ENCODE measurements at regions not wholly inside any gene's neighbourhood (a gene's known extent, or its start where the extent isn't known, plus 50 kb on each side); places are given as distances from the start of the nearest gene placed in this dataset.

GRCh38 chr14:89586258-89587135, 169.5 kb upstream of the FOXN3 start:
- TF ChIP-seq TFE3 (CRISPR knock-in tag; IDR thresholded peaks at IDR 0.05) (0 out of 2 replicates have a peak, but pooled peaks have one; percentile 1), NR3C1 (CRISPR knock-in tag; IDR thresholded peaks at IDR 0.05) (no peak)
- H3K4me2 ChIP-seq (ENCODE audit: insufficient read depth, low read length): no peak overlapping the region
- in situ Hi-C loops (cut with MboI): no loop called here
- intact Hi-C loops (cut with micrococcal nuclease): no loop called here
- H3K4me3 ChIP-seq: no peak overlapping the region
- ChIA-PET POLR2A (no interaction called here), CTCF (ENCODE audit: low intra/inter-chr PET ratio) (no interaction called here)
- ATAC-seq (no peak), DNase-seq (ENCODE audit: extremely low read depth in 1 of 4, low spot score in 3 of 4) (no peak), FAIRE-seq (no peak)
- BruUV-seq (replicated peaks): no TSS peak
- no peaks in the 10 kb centered on the region for H3K27me3 ChIP-seq (ENCODE audit: control insufficient read depth in 2 of 2, insufficient read depth in 2 of 2, low read length in 2 of 2)
- H3K9ac ChIP-seq (ENCODE audit: insufficient read depth in 1 of 2, low read depth in 2 of 2, low read length in 2 of 2): no peak overlapping the region
- H3K27ac ChIP-seq (ENCODE audit: extremely low read depth, low read depth, low read length): no peak overlapping the region
- no peaks in the 10 kb centered on the region for H3K9me1 ChIP-seq (ENCODE audit: control insufficient read depth, insufficient read depth, low read length)
- H2AFZ ChIP-seq (ENCODE audit: low read depth, low read length): no peak overlapping the region
- WGBS (ENCODE audit: insufficient coverage, low coverage, missing lambda C conversion rate): 0% methylated on average over 5 of the region's 5 CpGs
- no peaks in the 10 kb centered on the region for H3K4me1 ChIP-seq (replicated peaks in 1 of 2; ENCODE audit: control insufficient read depth in 2 of 2, insufficient read depth in 2 of 2, low read length in 2 of 2)
- no peaks in the 10 kb centered on the region for H3K36me3 ChIP-seq (ENCODE audit: control insufficient read depth, insufficient read depth, low read length)
- no peaks in the 10 kb centered on the region for H3K9me3 ChIP-seq (replicated peaks; ENCODE audit: control insufficient read depth, insufficient read depth, low read depth, low read length)
- H4K20me1 ChIP-seq (replicated peaks; ENCODE audit: control insufficient read depth, insufficient read depth, low read length): no peaks in the 10 kb centered on the region
- H3K79me2 ChIP-seq (ENCODE audit: control insufficient read depth, insufficient read depth, low read length): no peaks in the 10 kb centered on the region

GRCh38 chr14:89578156-89578555, 161.1 kb upstream of the FOXN3 start:
- Histone ChIP-seq H4K20me1 (replicated peaks; ENCODE audit: control insufficient read depth, insufficient read depth, low read length) (no peaks in the 10 kb centered on the region), H3K9ac (ENCODE audit: insufficient read depth in 1 of 2, low read depth in 2 of 2, low read length in 2 of 2) (no peak overlapping the region), H2AFZ (ENCODE audit: low read depth, low read length) (no peak overlapping the region), H3K4me1 (replicated peaks in 1 of 2; ENCODE audit: control insufficient read depth in 2 of 2, insufficient read depth in 2 of 2, low read length in 2 of 2) (no peaks in the 10 kb centered on the region), H3K27me3 (ENCODE audit: control insufficient read depth in 2 of 2, insufficient read depth in 2 of 2, low read length in 2 of 2) (no peaks in the 10 kb centered on the region), H3K4me2 (ENCODE audit: insufficient read depth, low read length) (no peak overlapping the region), H3K27ac (ENCODE audit: extremely low read depth, low read depth, low read length) (no peak overlapping the region), H3K79me2 (ENCODE audit: control insufficient read depth, insufficient read depth, low read length) (no peaks in the 10 kb centered on the region), H3K4me3 (no peak overlapping the region), H3K9me1 (ENCODE audit: control insufficient read depth, insufficient read depth, low read length) (no peaks in the 10 kb centered on the region), H3K9me3 (replicated peaks; ENCODE audit: control insufficient read depth, insufficient read depth, low read depth, low read length) (no peaks in the 10 kb centered on the region), H3K36me3 (ENCODE audit: control insufficient read depth, insufficient read depth, low read length) (no peaks in the 10 kb centered on the region)
- WGBS (ENCODE audit: insufficient coverage, low coverage, missing lambda C conversion rate): 0% methylated on average over 4 of the region's 4 CpGs
- ChIA-PET POLR2A (interaction anchor here (0.6 kb wide), 1 partner anchor 88 kb away, joined by 3 read pairs; no protein-coding TSS in a partner anchor), CTCF (ENCODE audit: low intra/inter-chr PET ratio) (no interaction called here)
- no TSS peak for BruUV-seq (replicated peaks)
- FAIRE-seq: no peak
- TF ChIP-seq CBX2 (IDR thresholded peaks at IDR 0.05; ENCODE audit: insufficient read depth, low read length, poor library complexity, severe bottlenecking): no peak
- no peak for TF ChIP-seq BRF1 (IDR thresholded peaks at IDR 0.05; ENCODE audit: borderline replicate concordance, extremely low read depth, insufficient read length)
- TF ChIP-seq ZNF23 (CRISPR knock-in tag; IDR thresholded peaks at IDR 0.05): no peak
- no peak for TF ChIP-seq MAZ (CRISPR knock-in tag; conservative IDR thresholded peaks at IDR 0.05 in 1 of 2, IDR thresholded peaks at IDR 0.05 in 1 of 2)
- TF ChIP-seq ZNF778 (CRISPR knock-in tag; IDR thresholded peaks at IDR 0.05): no peak
- in situ Hi-C loops (cut with MboI) (no loop called here), intact Hi-C loops (cut with micrococcal nuclease) (no loop called here)
- DNase-seq (ENCODE audit: extremely low read depth in 1 of 4, low spot score in 3 of 4): no peak
- no peak for ATAC-seq
